ENCODE measurements at regions not wholly inside any gene's neighbourhood (a gene's known extent, or its start where the extent isn't known, plus 50 kb on each side); places are given as distances from the start of the nearest gene placed in this dataset.
"Not testable (repeated sequence)": the region's sequence is repeated elsewhere in the genome, so short reads cannot be mapped to it uniquely, and the experiment has no call there.

GRCh38 chr9:68593760-68594159 is 53.1 kb upstream of the TMEM252 start:
- H3K9me3 Mint-ChIP-seq (ENCODE audit: low read depth, unreplicated experiment): not testable (repeated sequence)

GRCh38 chr9:68595868-68596267 is 55.2 kb upstream of the TMEM252 start:
- no peak overlapping the region for H3K4me3 Mint-ChIP-seq (ENCODE audit: low read depth, unreplicated experiment)
- no peaks in the 10 kb centered on the region for H3K36me3 Mint-ChIP-seq (ENCODE audit: insufficient read depth, unreplicated experiment)
- H3K9me3 Mint-ChIP-seq (ENCODE audit: low read depth, unreplicated experiment): peaks cover 3% of the 10 kb centered on the region
- CTCF ChIA-PET: no interaction called here
- no peak for DNase-seq
- no peaks in the 10 kb centered on the region for H3K4me1 Mint-ChIP-seq (ENCODE audit: low read depth, unreplicated experiment)
- no TSS peak for BruUV-seq (replicated peaks)
- intact Hi-C loops (cut with micrococcal nuclease; ENCODE audit: unreplicated experiment): no loop called here
- no peak overlapping the region for H3K27ac Mint-ChIP-seq (ENCODE audit: unreplicated experiment)
- no peak for TF ChIP-seq CTCF (IDR thresholded peaks at IDR 0.05; ENCODE audit: unreplicated experiment)
- H3K27me3 Mint-ChIP-seq (ENCODE audit: unreplicated experiment): peaks cover 31% of the 10 kb centered on the region

More at GRCh38 chr9:68593760-68594159, 53.1 kb upstream of the TMEM252 start:
- peaks cover 37% of the 10 kb centered on the region for H3K27me3 Mint-ChIP-seq (ENCODE audit: unreplicated experiment)
- BruUV-seq (replicated peaks); H3K36me3 Mint-ChIP-seq (ENCODE audit: insufficient read depth, unreplicated experiment); CTCF ChIA-PET; H3K4me1 Mint-ChIP-seq (ENCODE audit: low read depth, unreplicated experiment); H3K27ac Mint-ChIP-seq (ENCODE audit: unreplicated experiment); intact Hi-C loops (cut with micrococcal nuclease; ENCODE audit: unreplicated experiment); H3K4me3 Mint-ChIP-seq (ENCODE audit: low read depth, unreplicated experiment): not testable (repeated sequence)
- peak; percentile 3 for DNase-seq

- H3K4me3 Mint-ChIP-seq (ENCODE audit: low read depth, unreplicated experiment): no peak overlapping the region
- H3K27ac Mint-ChIP-seq (ENCODE audit: unreplicated experiment): no peak overlapping the region
- no peaks in the 10 kb centered on the region for H3K36me3 Mint-ChIP-seq (ENCODE audit: insufficient read depth, unreplicated experiment)
- TF ChIP-seq CTCF (IDR thresholded peaks at IDR 0.05; ENCODE audit: unreplicated experiment): no peak
- DNase-seq: no peak
- intact Hi-C loops (cut with micrococcal nuclease; ENCODE audit: unreplicated experiment): no loop called here
- H3K9me3 Mint-ChIP-seq (ENCODE audit: low read depth, unreplicated experiment): peaks cover 3% of the 10 kb centered on the region
- no TSS peak for BruUV-seq (replicated peaks)
- CTCF ChIA-PET: no interaction called here
- no peaks in the 10 kb centered on the region for H3K4me1 Mint-ChIP-seq (ENCODE audit: low read depth, unreplicated experiment)
- peaks cover 31% of the 10 kb centered on the region for H3K27me3 Mint-ChIP-seq (ENCODE audit: unreplicated experiment)
Measured at GRCh38 chr9:68597362-68597997, 56.8 kb upstream of the TMEM252 start.

GRCh38 chr9:68599826-68600225 is 59.1 kb upstream of the TMEM252 start:
- H3K27me3 Mint-ChIP-seq (ENCODE audit: unreplicated experiment): peaks cover 49% of the 10 kb centered on the region
- intact Hi-C loops (cut with micrococcal nuclease; ENCODE audit: unreplicated experiment): no loop called here
- H3K4me3 Mint-ChIP-seq (ENCODE audit: low read depth, unreplicated experiment): no peak overlapping the region
- H3K27ac Mint-ChIP-seq (ENCODE audit: unreplicated experiment): no peak overlapping the region
- CTCF ChIA-PET: no interaction called here
- no peak for DNase-seq
- H3K9me3 Mint-ChIP-seq (ENCODE audit: low read depth, unreplicated experiment): peaks cover 3% of the 10 kb centered on the region
- no peaks in the 10 kb centered on the region for H3K36me3 Mint-ChIP-seq (ENCODE audit: insufficient read depth, unreplicated experiment)
- no peaks in the 10 kb centered on the region for H3K4me1 Mint-ChIP-seq (ENCODE audit: low read depth, unreplicated experiment)
- no peak for TF ChIP-seq CTCF (IDR thresholded peaks at IDR 0.05; ENCODE audit: unreplicated experiment)
- BruUV-seq (replicated peaks): no TSS peak

GRCh38 chr9:68601081-68601480 is 60.4 kb upstream of the TMEM252 start:
- Mint-ChIP-seq H3K4me1 (ENCODE audit: low read depth, unreplicated experiment) (no peaks in the 10 kb centered on the region), H3K27me3 (ENCODE audit: unreplicated experiment) (peaks cover 49% of the 10 kb centered on the region), H3K27ac (ENCODE audit: unreplicated experiment) (no peak overlapping the region), H3K36me3 (ENCODE audit: insufficient read depth, unreplicated experiment) (no peaks in the 10 kb centered on the region), H3K4me3 (ENCODE audit: low read depth, unreplicated experiment) (no peak overlapping the region), H3K9me3 (ENCODE audit: low read depth, unreplicated experiment) (no peaks in the 10 kb centered on the region)
- CTCF ChIA-PET: no interaction called here
- no peak for TF ChIP-seq CTCF (IDR thresholded peaks at IDR 0.05; ENCODE audit: unreplicated experiment)
- BruUV-seq (replicated peaks): no TSS peak
- intact Hi-C loops (cut with micrococcal nuclease; ENCODE audit: unreplicated experiment): no loop called here
- DNase-seq: no peak

Data from Calu3 (cell line).